ENCODE measurements at regions not wholly inside any gene's neighbourhood (a gene's known extent, or its start where the extent isn't known, plus 50 kb on each side); places are given as distances from the start of the nearest gene placed in this dataset.

GRCh38 chr6:81086991-81087390, 665.5 kb downstream of the TENT5A start:
- H3K9me3 Mint-ChIP-seq = peaks cover 0 to 36% (median 0%) of the 10 kb centered on the region in 5 donors
- H3K4me1 Mint-ChIP-seq = no peaks in the 10 kb centered on the region
- DNase-seq = no peak
- H3K27ac Mint-ChIP-seq = no peak overlapping the region
- H3K4me3 Mint-ChIP-seq = no peak overlapping the region
- no peaks in the 10 kb centered on the region for H3K27me3 Mint-ChIP-seq
- H3K36me3 Mint-ChIP-seq = no peaks in the 10 kb centered on the region
- Histone ChIP-seq H3K36me3 (ENCODE audit: insufficient read depth, low read length) (no peaks in the 10 kb centered on the region), H3K4me1 (ENCODE audit: insufficient read depth, low read length) (no peaks in the 10 kb centered on the region), H3K9me3 (ENCODE audit: low read length) (no peaks in the 10 kb centered on the region), H3K27ac (ENCODE audit: low read depth, low read length) (no peak overlapping the region), H3K4me3 (ENCODE audit: low read length) (no peak overlapping the region), H3K27me3 (ENCODE audit: insufficient read depth, low read length, poor library complexity, severe bottlenecking) (no peaks in the 10 kb centered on the region)
- ChIA-PET POLR2A (no interaction called here), CTCF (no interaction called here)

DNA sequence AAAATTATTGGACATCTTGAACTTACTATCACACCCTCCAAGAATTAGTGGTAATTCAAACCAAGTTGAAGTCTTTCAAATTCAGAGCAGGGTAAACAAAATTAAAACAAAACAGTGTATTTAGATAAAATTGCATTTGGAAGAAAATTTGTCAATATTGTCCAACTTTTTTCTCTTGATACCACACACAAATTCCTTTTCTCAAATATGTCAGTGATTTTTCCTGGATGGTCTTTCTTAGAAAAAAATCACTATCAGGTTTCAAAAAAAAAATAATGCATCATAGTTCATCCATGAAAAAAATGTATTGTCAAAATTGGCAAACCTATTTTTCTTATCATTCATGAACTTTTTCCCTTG, 667.1 kb downstream of the TENT5A start:
- ChIA-PET POLR2A (no interaction called here), CTCF (no interaction called here)
- Histone ChIP-seq H3K36me3 (ENCODE audit: insufficient read depth, low read length) (no peaks in the 10 kb centered on the region), H3K27ac (ENCODE audit: low read depth, low read length) (no peak overlapping the region), H3K4me1 (ENCODE audit: insufficient read depth, low read length) (no peaks in the 10 kb centered on the region), H3K9me3 (ENCODE audit: low read length) (no peaks in the 10 kb centered on the region), H3K4me3 (ENCODE audit: low read length) (no peak overlapping the region), H3K27me3 (ENCODE audit: insufficient read depth, low read length, poor library complexity, severe bottlenecking) (no peaks in the 10 kb centered on the region)
- H3K27me3 Mint-ChIP-seq = no peaks in the 10 kb centered on the region
- H3K4me3 Mint-ChIP-seq = no peak overlapping the region
- no peak overlapping the region for H3K27ac Mint-ChIP-seq
- H3K9me3 Mint-ChIP-seq = peaks cover 0 to 38% (median 0%) of the 10 kb centered on the region in 5 donors
- no peaks in the 10 kb centered on the region for H3K4me1 Mint-ChIP-seq
- DNase-seq = no peak
- H3K36me3 Mint-ChIP-seq = no peaks in the 10 kb centered on the region

GRCh38 chr6:81084776-81085430, 667.6 kb downstream of the TENT5A start:
- Histone ChIP-seq H3K4me3 (ENCODE audit: low read length) (no peak overlapping the region), H3K27ac (ENCODE audit: low read depth, low read length) (no peak overlapping the region), H3K4me1 (ENCODE audit: insufficient read depth, low read length) (no peaks in the 10 kb centered on the region), H3K36me3 (ENCODE audit: insufficient read depth, low read length) (no peaks in the 10 kb centered on the region), H3K27me3 (ENCODE audit: insufficient read depth, low read length, poor library complexity, severe bottlenecking) (no peaks in the 10 kb centered on the region), H3K9me3 (ENCODE audit: low read length) (no peaks in the 10 kb centered on the region)
- Mint-ChIP-seq H3K9me3 (peaks cover 0 to 37% (median 0%) of the 10 kb centered on the region in 5 donors), H3K27ac (no peak overlapping the region), H3K4me1 (no peaks in the 10 kb centered on the region), H3K4me3 (no peak overlapping the region), H3K36me3 (no peaks in the 10 kb centered on the region), H3K27me3 (no peaks in the 10 kb centered on the region)
- ChIA-PET CTCF (no interaction called here), POLR2A (no interaction called here)
- DNase-seq = no peak

- Histone ChIP-seq H3K27ac (ENCODE audit: low read depth, low read length) (no peak overlapping the region), H3K36me3 (ENCODE audit: insufficient read depth, low read length) (no peaks in the 10 kb centered on the region), H3K4me3 (ENCODE audit: low read length) (no peak overlapping the region), H3K27me3 (ENCODE audit: insufficient read depth, low read length, poor library complexity, severe bottlenecking) (no peaks in the 10 kb centered on the region), H3K9me3 (ENCODE audit: low read length) (no peaks in the 10 kb centered on the region), H3K4me1 (ENCODE audit: insufficient read depth, low read length) (no peaks in the 10 kb centered on the region)
- POLR2A ChIA-PET = no interaction called here
- no peak for DNase-seq
- H3K9me3 Mint-ChIP-seq = peaks cover 0 to 23% (median 3%) of the 10 kb centered on the region in 5 donors
- CTCF ChIA-PET = no interaction called here
- no peaks in the 10 kb centered on the region for H3K36me3 Mint-ChIP-seq
- no peaks in the 10 kb centered on the region for H3K27me3 Mint-ChIP-seq
- no peak overlapping the region for H3K27ac Mint-ChIP-seq
- H3K4me3 Mint-ChIP-seq = no peak overlapping the region
- H3K4me1 Mint-ChIP-seq = no peaks in the 10 kb centered on the region
Measured at GRCh38 chr6:81075974-81076373, 676.5 kb downstream of the TENT5A start.

DNA sequence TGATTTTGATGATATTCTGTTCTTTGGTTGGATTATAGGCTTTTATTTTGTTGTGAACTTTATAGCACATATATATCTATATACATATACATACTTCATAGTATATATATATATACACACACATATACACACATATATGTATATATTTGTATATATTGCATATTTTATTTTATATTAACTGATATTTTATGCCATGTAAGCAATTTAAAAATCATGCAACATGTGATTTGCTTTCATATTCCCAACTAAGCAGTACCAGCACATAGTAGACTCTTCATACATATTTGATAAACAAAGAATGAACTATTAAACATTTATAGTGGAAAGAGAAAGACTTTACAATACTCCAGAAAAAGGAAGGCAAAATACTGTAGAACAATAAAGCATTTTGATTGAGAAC, 679.2 kb downstream of the TENT5A start:
- DNase-seq = no peak
- Mint-ChIP-seq H3K27me3 (no peaks in the 10 kb centered on the region), H3K4me1 (no peaks in the 10 kb centered on the region), H3K9me3 (peaks cover 0 to 27% (median 2%) of the 10 kb centered on the region in 5 donors), H3K4me3 (no peak overlapping the region), H3K36me3 (no peaks in the 10 kb centered on the region), H3K27ac (no peak overlapping the region)
- Histone ChIP-seq H3K9me3 (ENCODE audit: low read length) (no peaks in the 10 kb centered on the region), H3K27ac (ENCODE audit: low read depth, low read length) (no peak overlapping the region), H3K36me3 (ENCODE audit: insufficient read depth, low read length) (no peaks in the 10 kb centered on the region), H3K4me3 (ENCODE audit: low read length) (no peak overlapping the region), H3K4me1 (ENCODE audit: insufficient read depth, low read length) (no peaks in the 10 kb centered on the region), H3K27me3 (ENCODE audit: insufficient read depth, low read length, poor library complexity, severe bottlenecking) (no peaks in the 10 kb centered on the region)
- ChIA-PET CTCF (no interaction called here), POLR2A (no interaction called here)

DNA sequence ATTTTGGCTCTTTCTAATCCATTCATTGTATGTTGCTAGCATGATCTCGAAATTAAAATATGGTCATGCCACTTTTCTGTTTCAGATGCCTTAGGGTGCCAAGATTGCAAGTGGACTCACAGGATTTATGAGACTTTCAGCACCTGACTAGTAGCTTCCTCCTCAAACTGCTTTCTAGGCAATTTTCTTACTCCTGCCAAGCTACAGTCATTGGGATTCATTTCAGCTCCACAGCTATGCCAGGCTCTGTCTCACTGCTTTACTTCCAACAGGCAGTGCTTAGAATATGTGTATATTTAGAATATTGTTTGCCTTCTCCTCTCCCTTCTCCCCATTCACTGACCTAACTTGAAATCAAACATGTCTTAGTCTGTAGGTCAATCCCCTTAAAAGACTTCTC, 681.4 kb downstream of the TENT5A start:
- no peaks in the 10 kb centered on the region for H3K27me3 ChIP-seq (ENCODE audit: insufficient read depth, low read length, poor library complexity, severe bottlenecking)
- Mint-ChIP-seq H3K27me3 (no peaks in the 10 kb centered on the region), H3K4me1 (no peaks in the 10 kb centered on the region), H3K27ac (no peak overlapping the region), H3K4me3 (no peak overlapping the region), H3K36me3 (no peaks in the 10 kb centered on the region), H3K9me3 (peaks cover 0 to 24% (median 2%) of the 10 kb centered on the region in 5 donors)
- POLR2A ChIA-PET = no interaction called here
- no peaks in the 10 kb centered on the region for H3K36me3 ChIP-seq (ENCODE audit: insufficient read depth, low read length)
- no peaks in the 10 kb centered on the region for H3K9me3 ChIP-seq (ENCODE audit: low read length)
- H3K4me1 ChIP-seq (ENCODE audit: insufficient read depth, low read length) = no peaks in the 10 kb centered on the region
- CTCF ChIA-PET = no interaction called here
- no peak overlapping the region for H3K27ac ChIP-seq (ENCODE audit: low read depth, low read length)
- no peak for DNase-seq
- H3K4me3 ChIP-seq (ENCODE audit: low read length) = no peak overlapping the region

- Histone ChIP-seq H3K27me3 (ENCODE audit: insufficient read depth, low read length, poor library complexity, severe bottlenecking) (no peaks in the 10 kb centered on the region), H3K27ac (ENCODE audit: low read depth, low read length) (no peak overlapping the region), H3K36me3 (ENCODE audit: insufficient read depth, low read length) (no peaks in the 10 kb centered on the region), H3K4me3 (ENCODE audit: low read length) (no peak overlapping the region), H3K4me1 (ENCODE audit: insufficient read depth, low read length) (no peaks in the 10 kb centered on the region), H3K9me3 (ENCODE audit: low read length) (no peaks in the 10 kb centered on the region)
- Mint-ChIP-seq H3K27me3 (no peaks in the 10 kb centered on the region), H3K4me3 (no peak overlapping the region), H3K9me3 (peaks cover 0 to 13% (median 2%) of the 10 kb centered on the region in 5 donors), H3K36me3 (no peaks in the 10 kb centered on the region), H3K4me1 (no peaks in the 10 kb centered on the region), H3K27ac (no peak overlapping the region)
- DNase-seq = no peak
- POLR2A ChIA-PET = no interaction called here
- CTCF ChIA-PET = no interaction called here
Measured at GRCh38 chr6:81067057-81067456, 685.4 kb downstream of the TENT5A start.

DNA sequence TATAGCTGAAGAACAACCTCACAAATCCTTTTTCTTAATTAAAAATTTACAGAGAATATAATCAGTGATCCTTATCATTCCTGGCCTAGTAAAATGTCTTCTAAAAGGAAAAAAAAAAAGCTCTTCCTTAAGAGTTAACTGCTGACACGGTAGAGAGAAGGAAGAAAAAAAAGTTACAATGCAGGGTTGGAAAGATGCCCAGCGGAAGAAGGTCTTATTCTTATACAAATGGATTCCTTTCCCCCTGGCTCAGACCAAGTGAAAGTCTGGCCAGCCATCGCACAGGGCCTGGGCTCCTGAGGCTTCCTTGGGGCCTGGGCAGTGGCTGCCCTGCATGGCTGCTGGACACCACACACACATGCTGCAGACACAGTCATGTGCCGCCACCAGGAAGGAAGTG, 688.6 kb downstream of the TENT5A start:
- H3K36me3 ChIP-seq (ENCODE audit: insufficient read depth, low read length) = no peaks in the 10 kb centered on the region
- POLR2A ChIA-PET = no interaction called here
- no peaks in the 10 kb centered on the region for H3K27me3 ChIP-seq (ENCODE audit: insufficient read depth, low read length, poor library complexity, severe bottlenecking)
- Mint-ChIP-seq H3K4me1 (no peaks in the 10 kb centered on the region), H3K36me3 (no peaks in the 10 kb centered on the region), H3K9me3 (peaks cover 0 to 8% (median 2%) of the 10 kb centered on the region in 5 donors), H3K27me3 (no peaks in the 10 kb centered on the region), H3K4me3 (peak overlapping the region in 1 of 7 donors; percentile 63), H3K27ac (no peak overlapping the region)
- no peak for DNase-seq
- CTCF ChIA-PET = no interaction called here
- no peak overlapping the region for H3K27ac ChIP-seq (ENCODE audit: low read depth, low read length)
- H3K4me1 ChIP-seq (ENCODE audit: insufficient read depth, low read length) = no peaks in the 10 kb centered on the region
- no peak overlapping the region for H3K4me3 ChIP-seq (ENCODE audit: low read length)
- no peaks in the 10 kb centered on the region for H3K9me3 ChIP-seq (ENCODE audit: low read length)

GRCh38 chr6:81054036-81054435, 698.4 kb downstream of the TENT5A start:
- no peaks in the 10 kb centered on the region for H3K27me3 Mint-ChIP-seq
- H3K27ac ChIP-seq (ENCODE audit: low read depth, low read length) = no peak overlapping the region
- POLR2A ChIA-PET = no interaction called here
- H3K36me3 ChIP-seq (ENCODE audit: insufficient read depth, low read length) = no peaks in the 10 kb centered on the region
- no peak overlapping the region for H3K27ac Mint-ChIP-seq
- CTCF ChIA-PET = no interaction called here
- no peak overlapping the region for H3K4me3 ChIP-seq (ENCODE audit: low read length)
- H3K9me3 ChIP-seq (ENCODE audit: low read length) = no peaks in the 10 kb centered on the region
- DNase-seq = no peak
- H3K4me3 Mint-ChIP-seq = no peak overlapping the region
- H3K4me1 Mint-ChIP-seq = no peaks in the 10 kb centered on the region
- no peaks in the 10 kb centered on the region for H3K36me3 Mint-ChIP-seq
- peaks cover 0 to 7% (median 5%) of the 10 kb centered on the region in 5 donors for H3K9me3 Mint-ChIP-seq
- no peaks in the 10 kb centered on the region for H3K4me1 ChIP-seq (ENCODE audit: insufficient read depth, low read length)
- H3K27me3 ChIP-seq (ENCODE audit: insufficient read depth, low read length, poor library complexity, severe bottlenecking) = no peaks in the 10 kb centered on the region

Data from CD8-positive, alpha-beta memory T cell (primary cell).